K562 (cell line): ENCODE measurements at regions not wholly inside any gene's neighbourhood (a gene's known extent, or its start where the extent isn't known, plus 50 kb on each side); places are given as distances from the start of the nearest gene placed in this dataset.

Source experiments
- ATAC-seq: fragments of 200-7000 bp; cut with Tn5 transposase; 3 replicates; pipeline ENCODE4 v1.9.1; 2020; ENCODE audit warnings: moderate library complexity
- BruUV-seq: library from RNA; stranded (reverse); fragments of 400-500 nt; replicated peaks from 2 replicates; lab custom pipeline; 2021; lab: Mats Ljungman, UMichigan
- CTCF ChIA-PET: fragments of 300-600 bp; formaldehyde crosslinking; extraction: SDS; loops from one replicate; lab custom pipeline; 2021; ENCODE audit warnings: low intra/inter-chr PET ratio; lab: Yijun Ruan, JAX
- POLR2A ChIA-PET: fragments of 300-600, 350-650 bp; sonication (Branson Sonifier 250); formaldehyde crosslinking; extraction: SDS; loops from one replicate; lab custom pipeline; 2021; ENCODE audit warnings: antibody characterized with exemption, inconsistent platforms; lab: Yijun Ruan, JAX
- DNase-seq, 4 experiments: peaks; one replicate each; pipeline versions ENCODE4 v3.0.0 to v3.0.0-alpha.2; 2011 to 2018; ENCODE audit warnings: low spot score in 3 of 4, mixed read lengths in 3 of 4; ENCODE audit errors: extremely low read depth in 1 of 4
- FAIRE-seq: peaks from 2 replicates; lab custom pipeline; 2011; peaks lifted over from hg19 to GRCh38; lab: Jason Lieb, UNC
- H2AFZ ChIP-seq: 2 replicates; pipeline ENCODE4 v1.6.0; 2011; ENCODE audit warnings: low read depth, low read length, control low read depth, inconsistent platforms
- H3K27ac ChIP-seq: fragments of 200-600 bp; 3 replicates; pipeline ENCODE4 v1.8.0; 2011; ENCODE audit warnings: low read depth, mild to moderate bottlenecking, control low read depth, inconsistent platforms, low read length, moderate library complexity, mixed read lengths; ENCODE audit errors: extremely low read depth
- H3K27me3 ChIP-seq, 2 experiments: fragments of 300-600 bp in 1 of 2; 2 replicates in 1 of 2; 3 replicates in 1 of 2; pipeline versions ENCODE4 v1.6.0 to v1.8.0; 2011; ENCODE audit warnings: inconsistent platforms in 2 of 2, low read length in 2 of 2, mild to moderate bottlenecking in 1 of 2, mixed read lengths in 1 of 2, moderate library complexity in 1 of 2; ENCODE audit not compliant: control insufficient read depth in 2 of 2, insufficient read depth in 2 of 2
- H3K36me3 ChIP-seq: fragments of 300-600 bp; 3 replicates; pipeline ENCODE4 v1.8.0; 2011; ENCODE audit warnings: mild to moderate bottlenecking, low read length, inconsistent platforms; ENCODE audit not compliant: control insufficient read depth, insufficient read depth
- H3K4me1 ChIP-seq, 2 experiments: fragments of 200-600 bp in 1 of 2; replicated peaks in 1 of 2; 2 replicates in 1 of 2; 3 replicates in 1 of 2; pipeline versions ENCODE4 v1.5.1 to v1.8.0; 2011; ENCODE audit warnings: inconsistent platforms in 2 of 2, low read length in 2 of 2, mild to moderate bottlenecking in 1 of 2, mixed read lengths in 1 of 2, moderate library complexity in 1 of 2; ENCODE audit not compliant: control insufficient read depth in 2 of 2, insufficient read depth in 2 of 2
- H3K4me2 ChIP-seq: 2 replicates; pipeline ENCODE4 v1.6.1; 2011; ENCODE audit warnings: low read length, control low read depth, inconsistent platforms, mixed read lengths; ENCODE audit not compliant: insufficient read depth
- H3K4me3 ChIP-seq: fragments of 200-600 bp; sonication (generic), shearing (Covaris generic); 2 replicates; pipeline ENCODE4 v1.5.1; 2016; ENCODE audit warnings: control low read depth, inconsistent platforms
- H3K79me2 ChIP-seq: fragments of 200-600 bp; 3 replicates; pipeline ENCODE4 v1.8.0; 2011; ENCODE audit warnings: low read length, inconsistent platforms; ENCODE audit not compliant: control insufficient read depth, insufficient read depth
- H3K9ac ChIP-seq, 2 experiments: 2 replicates each; pipeline versions ENCODE4 v1.6.0 to v1.6.1; 2011; ENCODE audit warnings: low read depth in 2 of 2, low read length in 2 of 2, control low read depth in 1 of 2, inconsistent platforms in 1 of 2, mild to moderate bottlenecking in 1 of 2, mixed read lengths in 1 of 2; ENCODE audit not compliant: insufficient read depth in 1 of 2
- H3K9me1 ChIP-seq: one replicate; pipeline ENCODE4 v1.6.0; 2011; ENCODE audit warnings: inconsistent platforms, mild to moderate bottlenecking, low read length, moderate library complexity; ENCODE audit not compliant: control insufficient read depth, insufficient read depth
- H3K9me3 ChIP-seq: replicated peaks from 2 replicates; pipeline ENCODE4 v1.5.1; 2011; ENCODE audit warnings: low read depth, low read length, inconsistent platforms; ENCODE audit not compliant: control insufficient read depth, insufficient read depth
- H4K20me1 ChIP-seq: replicated peaks from 2 replicates; pipeline ENCODE4 v1.6.1; 2011; ENCODE audit warnings: low read length, inconsistent platforms, mixed read lengths; ENCODE audit not compliant: control insufficient read depth, insufficient read depth
- ATF1 ChIP-seq, 2 experiments: fragments of 450-650 bp in 1 of 2; IDR thresholded peaks; 2 replicates each; pipeline ENCODE4 v1.6.1; 2016; ENCODE audit warnings: missing compliant biosample characterization in 1 of 2, missing genetic modification characterization in 1 of 2
- FOXJ3 ChIP-seq: sonication (generic); formaldehyde crosslinking; IDR thresholded peaks from 2 replicates; pipeline ENCODE4 v1.4.0; 2020; ENCODE audit warnings: mild to moderate bottlenecking, missing genetic modification reagents
- GTF2F1 ChIP-seq: IDR thresholded peaks from 2 replicates; pipeline ENCODE4 v1.6.1; 2011; ENCODE audit warnings: low read depth, low read length, improper control_type of control experiment
- HMGXB4 ChIP-seq: sonication (generic); formaldehyde crosslinking; IDR thresholded peaks from 2 replicates; pipeline ENCODE4 v1.8.1; 2023; ENCODE audit warnings: mild to moderate bottlenecking, missing genetic modification reagents
- TAF1 ChIP-seq: IDR thresholded peaks from 2 replicates; pipeline ENCODE4 v1.6.1; 2011; ENCODE audit warnings: mild to moderate bottlenecking, low read length, moderate library complexity; ENCODE audit not compliant: insufficient read depth, control insufficient read depth, severe bottlenecking; ENCODE audit errors: extremely low read depth
- TBL1XR1 ChIP-seq, 2 experiments: IDR thresholded peaks; 2 replicates each; pipeline ENCODE4 v1.6.1; 2012; ENCODE audit warnings: improper control_type of control experiment in 2 of 2, low read length in 2 of 2, mild to moderate bottlenecking in 1 of 2
- ZBTB33 ChIP-seq: sonication (generic); formaldehyde crosslinking; IDR thresholded peaks from 2 replicates; pipeline ENCODE4 v1.8.1; 2023; ENCODE audit warnings: mild to moderate bottlenecking, missing genetic modification reagents
- WGBS: fragments of 100-300 bp; shearing (Covaris generic); methylation state at CpG from one replicate; pipeline ENCODE4 v1.1.6; 2016; ENCODE audit warnings: low coverage, mixed read lengths; ENCODE audit not compliant: insufficient coverage; ENCODE audit errors: missing lambda C conversion rate; 5-methylcytosine and 5-hydroxymethylcytosine counted together
- in situ Hi-C: fragments of 300-500 bp; cut with MboI; formaldehyde crosslinking; loops from 4 replicates; pipeline ENCODE4 v1.15.0; 2018; ENCODE audit warnings: inconsistent platforms, mixed read lengths
- intact Hi-C: fragments of 100-400 bp; cut with micrococcal nuclease; formaldehyde crosslinking; loops from 2 replicates; pipeline ENCODE4 v1.14.2; 2022
- TF ChIP-seq, protein P1 (sequence below): fragments of 250-450 bp; sonication (Bioruptor Pico); IDR thresholded peaks from 2 replicates; pipeline ENCODE4 v1.8.0; 2021; ENCODE audit warnings: borderline replicate concordance, mild to moderate bottlenecking, moderate library complexity; ENCODE audit not compliant: poor library complexity, severe bottlenecking
- TF ChIP-seq, protein P2 (sequence below): fragments of 250-450 bp; sonication (Bioruptor Pico); IDR thresholded peaks from 2 replicates; pipeline ENCODE4 v1.4.0; 2020; ENCODE audit warnings: mild to moderate bottlenecking, moderate library complexity

DNA sequence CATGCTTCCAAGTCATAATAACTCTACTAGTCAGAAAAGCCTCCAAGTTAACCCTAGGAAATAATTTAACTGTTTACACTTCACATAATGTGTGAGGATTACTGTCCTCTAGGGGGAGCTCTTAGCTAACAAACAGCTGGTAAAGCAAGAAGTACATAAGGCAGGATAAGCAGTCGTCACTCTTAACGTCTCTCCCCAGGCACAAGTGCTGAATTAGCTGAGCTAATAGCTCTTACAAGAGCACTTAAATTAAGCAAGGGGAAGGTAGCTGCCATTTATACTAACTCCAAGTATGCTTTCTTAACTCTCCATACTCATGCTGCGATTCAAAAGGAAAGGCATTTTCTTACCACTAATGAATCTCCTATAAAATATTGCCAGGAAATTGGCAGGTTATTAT lies 79.3 kb upstream of the TSPAN11 start (continued):
- no peak for TF ChIP-seq FOXJ3
- TF ChIP-seq ZBTB33 (CRISPR knock-in tag) = no peak

DNA sequence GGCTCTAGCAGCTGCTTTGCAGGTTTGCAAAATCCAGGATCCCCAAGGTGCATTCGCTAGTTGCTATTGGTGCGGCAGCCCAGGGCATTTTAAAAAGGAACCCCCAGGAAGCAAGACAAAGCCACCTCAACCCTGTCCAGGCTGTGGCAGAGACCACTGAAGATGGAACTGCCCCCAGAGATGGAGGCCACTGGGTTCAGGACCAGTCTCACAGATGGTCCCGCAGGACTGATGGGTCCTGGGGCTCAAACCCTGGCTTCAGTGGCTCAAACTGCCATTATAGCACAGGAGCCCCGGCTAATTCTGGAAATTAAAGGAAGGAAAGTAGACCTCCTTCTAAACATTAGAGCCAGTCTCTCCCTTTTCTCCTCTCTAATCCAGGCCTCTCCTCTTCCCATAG lies 79.8 kb upstream of the TSPAN11 start:
- no TSS peak for BruUV-seq
- Histone ChIP-seq H3K4me1 (peaks cover 0 to 1% of the 10 kb centered on the region in 2 experiments; a peak in 3 of 5 replicates), H3K9ac (no peak overlapping the region), H3K4me2 (no peak overlapping the region), H3K9me3 (no peaks in the 10 kb centered on the region), H3K27ac (no peak overlapping the region), H3K36me3 (no peaks in the 10 kb centered on the region), H3K9me1 (no peaks in the 10 kb centered on the region), H4K20me1 (no peaks in the 10 kb centered on the region), H3K79me2 (no peaks in the 10 kb centered on the region), H2AFZ (no peak overlapping the region), H3K27me3 (peaks cover 2 to 13% of the 10 kb centered on the region in 2 experiments; a peak in 3 of 5 replicates), H3K4me3 (no peak overlapping the region)
- no peak for TF ChIP-seq TBL1XR1 (IDR thresholded peaks at IDR 0.05; ENCODE audit: low read length in 2 of 2)
- TF ChIP-seq, protein P1, sequence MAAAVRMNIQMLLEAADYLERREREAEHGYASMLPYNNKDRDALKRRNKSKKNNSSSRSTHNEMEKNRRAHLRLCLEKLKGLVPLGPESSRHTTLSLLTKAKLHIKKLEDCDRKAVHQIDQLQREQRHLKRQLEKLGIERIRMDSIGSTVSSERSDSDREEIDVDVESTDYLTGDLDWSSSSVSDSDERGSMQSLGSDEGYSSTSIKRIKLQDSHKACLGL = no peak
- no peak for TF ChIP-seq ATF1 (CRISPR knock-in tag; IDR thresholded peaks at IDR 0.05)
- no peak for TF ChIP-seq ATF1 (tag; IDR thresholded peaks at IDR 0.05)
- TF ChIP-seq TAF1 = no peak
- TF ChIP-seq HMGXB4 = no peak
- TF ChIP-seq GTF2F1 = no peak
- TF ChIP-seq, protein P2, sequence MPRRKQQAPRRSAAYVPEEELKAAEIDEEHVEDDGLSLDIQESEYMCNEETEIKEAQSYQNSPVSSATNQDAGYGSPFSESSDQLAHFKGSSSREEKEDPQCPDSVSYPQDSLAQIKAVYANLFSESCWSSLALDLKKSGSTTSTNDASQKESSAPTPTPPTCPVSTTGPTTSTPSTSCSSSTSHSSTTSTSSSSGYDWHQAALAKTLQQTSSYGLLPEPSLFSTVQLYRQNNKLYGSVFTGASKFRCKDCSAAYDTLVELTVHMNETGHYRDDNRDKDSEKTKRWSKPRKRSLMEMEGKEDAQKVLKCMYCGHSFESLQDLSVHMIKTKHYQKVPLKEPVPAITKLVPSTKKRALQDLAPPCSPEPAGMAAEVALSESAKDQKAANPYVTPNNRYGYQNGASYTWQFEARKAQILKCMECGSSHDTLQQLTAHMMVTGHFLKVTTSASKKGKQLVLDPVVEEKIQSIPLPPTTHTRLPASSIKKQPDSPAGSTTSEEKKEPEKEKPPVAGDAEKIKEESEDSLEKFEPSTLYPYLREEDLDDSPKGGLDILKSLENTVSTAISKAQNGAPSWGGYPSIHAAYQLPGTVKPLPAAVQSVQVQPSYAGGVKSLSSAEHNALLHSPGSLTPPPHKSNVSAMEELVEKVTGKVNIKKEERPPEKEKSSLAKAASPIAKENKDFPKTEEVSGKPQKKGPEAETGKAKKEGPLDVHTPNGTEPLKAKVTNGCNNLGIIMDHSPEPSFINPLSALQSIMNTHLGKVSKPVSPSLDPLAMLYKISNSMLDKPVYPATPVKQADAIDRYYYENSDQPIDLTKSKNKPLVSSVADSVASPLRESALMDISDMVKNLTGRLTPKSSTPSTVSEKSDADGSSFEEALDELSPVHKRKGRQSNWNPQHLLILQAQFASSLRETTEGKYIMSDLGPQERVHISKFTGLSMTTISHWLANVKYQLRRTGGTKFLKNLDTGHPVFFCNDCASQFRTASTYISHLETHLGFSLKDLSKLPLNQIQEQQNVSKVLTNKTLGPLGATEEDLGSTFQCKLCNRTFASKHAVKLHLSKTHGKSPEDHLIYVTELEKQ (CRISPR knock-in tag) = no peak
- ChIA-PET POLR2A (no interaction called here), CTCF (interaction anchor here (0.6 to 1.8 kb wide), 5 partner anchors 392 to 1327 kb away, joined by 3 to 5 read pairs (median 4); no protein-coding TSS in a partner anchor)
- intact Hi-C loops (loop anchor here (2.0 kb wide), 2 partner anchors 392 to 400 kb away; no protein-coding TSS in a partner anchor), in situ Hi-C loops (no loop called here)
- no peak for DNase-seq
- no peak for FAIRE-seq
- no peak for ATAC-seq
- WGBS = 2% methylated on average over 4 of the region's 4 CpGs
